ES-I3 (cell line): ENCODE measurements at regions not wholly inside any gene's neighbourhood (a gene's known extent, or its start where the extent isn't known, plus 50 kb on each side); places are given as distances from the start of the nearest gene placed in this dataset.

Experiments
- H3K36me3 ChIP-seq: 2 replicates; pipeline ENCODE4 v1.6.1; 2013; ENCODE audit warnings: mild to moderate bottlenecking, low read length, control low read depth, moderate library complexity; ENCODE audit not compliant: insufficient read depth
- H3K4me1 ChIP-seq: 2 replicates; pipeline ENCODE4 v1.6.1; 2013; ENCODE audit warnings: mild to moderate bottlenecking, control low read depth, low read length; ENCODE audit not compliant: insufficient read depth
- H3K9ac ChIP-seq: 2 replicates; pipeline ENCODE4 v1.6.1; 2013; ENCODE audit warnings: low read depth, mild to moderate bottlenecking, low read length, moderate library complexity
- H3K9me3 ChIP-seq: 2 replicates; pipeline ENCODE4 v1.6.1; 2013; ENCODE audit warnings: mild to moderate bottlenecking, low read length, moderate library complexity; ENCODE audit not compliant: control insufficient read depth, insufficient read depth

GRCh38 chr1:30258471-30258870, 464.9 kb downstream of the MATN1 start:
- H3K9me3 ChIP-seq = no peaks in the 10 kb centered on the region; the same call in 1 of the 2 replicates
- H3K36me3 ChIP-seq = no peaks in the 10 kb centered on the region
- H3K9ac ChIP-seq = no peak overlapping the region
- peaks cover 11% of the 10 kb centered on the region; the same call in 1 of the 2 replicates for H3K4me1 ChIP-seq

DNA sequence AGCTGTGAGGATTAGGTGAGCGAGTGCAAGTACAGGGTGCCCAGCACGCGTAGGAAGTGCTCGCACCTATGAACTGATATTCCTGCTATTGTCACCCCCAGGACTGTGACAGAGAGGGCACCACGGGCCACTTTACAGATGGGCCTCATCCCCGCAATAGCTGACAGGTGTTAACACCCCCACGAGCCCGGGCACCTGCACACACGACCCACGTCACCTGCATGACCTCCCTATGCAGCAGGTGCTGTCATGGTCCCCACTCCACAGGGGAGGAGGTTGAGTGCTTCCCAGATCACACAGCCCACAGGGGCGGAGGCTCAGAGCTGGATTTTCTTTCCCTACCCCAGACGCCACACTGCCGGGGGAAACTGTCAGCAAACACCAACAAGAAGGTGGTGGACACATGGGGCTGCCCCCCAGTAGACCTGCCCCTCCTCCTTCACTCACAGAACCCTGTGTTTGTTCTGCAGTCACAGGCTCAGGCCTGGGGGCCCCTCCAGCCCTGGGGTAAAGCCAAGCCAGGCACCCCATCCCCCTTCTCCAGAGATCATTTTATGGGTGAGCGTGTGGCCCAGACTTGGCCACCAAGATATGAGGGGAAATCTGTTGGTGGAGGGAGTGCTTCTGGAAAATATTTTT, 465.5 kb downstream of the MATN1 start:
- peaks cover 12% of the 10 kb centered on the region; the same call in 1 of the 2 replicates for H3K4me1 ChIP-seq
- no peak overlapping the region for H3K9ac ChIP-seq
- no peaks in the 10 kb centered on the region; the same call in 1 of the 2 replicates for H3K9me3 ChIP-seq
- H3K36me3 ChIP-seq = no peaks in the 10 kb centered on the region

- Histone ChIP-seq H3K4me1 (peaks cover 12% of the 10 kb centered on the region; the same call in 1 of the 2 replicates), H3K36me3 (no peaks in the 10 kb centered on the region), H3K9ac (no peak overlapping the region), H3K9me3 (no peaks in the 10 kb centered on the region; the same call in 1 of the 2 replicates)
These were observed 466.1 kb downstream of the MATN1 start for GRCh38 chr1:30257322-30257721.

- Histone ChIP-seq H3K9ac (no peak overlapping the region), H3K4me1 (peaks cover 12% of the 10 kb centered on the region; the same call in 1 of the 2 replicates), H3K9me3 (no peaks in the 10 kb centered on the region; the same call in 1 of the 2 replicates), H3K36me3 (no peaks in the 10 kb centered on the region)
These were observed 466.5 kb downstream of the MATN1 start for GRCh38 chr1:30256911-30257310.

DNA sequence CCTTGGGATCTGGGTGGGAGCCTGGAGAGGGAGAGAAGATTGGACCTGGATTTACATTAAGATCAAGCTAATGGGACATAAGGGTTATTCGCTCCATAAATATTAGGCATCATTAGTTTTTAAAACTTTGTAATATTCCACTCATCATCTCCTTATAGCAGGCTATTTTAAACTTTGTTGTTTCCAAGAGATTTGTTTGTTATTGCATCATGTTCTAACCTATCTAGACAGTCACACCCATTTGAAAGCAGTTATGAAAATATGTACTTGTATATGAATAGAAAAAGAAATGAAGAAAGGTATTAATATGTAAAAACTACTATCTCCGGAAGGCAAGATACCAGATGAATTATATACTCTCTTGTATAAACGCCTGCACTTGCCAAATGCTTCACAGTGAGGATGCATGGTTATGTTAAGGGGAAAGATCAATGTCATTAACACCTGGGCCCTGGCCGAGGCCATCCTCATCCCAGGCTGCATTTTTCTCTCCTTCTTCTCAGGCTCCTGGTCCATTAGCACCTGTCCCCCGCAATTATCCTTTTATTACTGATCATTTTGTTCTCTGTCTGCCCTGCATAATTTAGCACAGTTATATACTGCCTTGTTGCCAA, 468.2 kb downstream of the MATN1 start:
- Histone ChIP-seq H3K36me3 (no peaks in the 10 kb centered on the region), H3K9ac (no peak overlapping the region), H3K4me1 (peaks cover 12% of the 10 kb centered on the region), H3K9me3 (no peaks in the 10 kb centered on the region)

DNA sequence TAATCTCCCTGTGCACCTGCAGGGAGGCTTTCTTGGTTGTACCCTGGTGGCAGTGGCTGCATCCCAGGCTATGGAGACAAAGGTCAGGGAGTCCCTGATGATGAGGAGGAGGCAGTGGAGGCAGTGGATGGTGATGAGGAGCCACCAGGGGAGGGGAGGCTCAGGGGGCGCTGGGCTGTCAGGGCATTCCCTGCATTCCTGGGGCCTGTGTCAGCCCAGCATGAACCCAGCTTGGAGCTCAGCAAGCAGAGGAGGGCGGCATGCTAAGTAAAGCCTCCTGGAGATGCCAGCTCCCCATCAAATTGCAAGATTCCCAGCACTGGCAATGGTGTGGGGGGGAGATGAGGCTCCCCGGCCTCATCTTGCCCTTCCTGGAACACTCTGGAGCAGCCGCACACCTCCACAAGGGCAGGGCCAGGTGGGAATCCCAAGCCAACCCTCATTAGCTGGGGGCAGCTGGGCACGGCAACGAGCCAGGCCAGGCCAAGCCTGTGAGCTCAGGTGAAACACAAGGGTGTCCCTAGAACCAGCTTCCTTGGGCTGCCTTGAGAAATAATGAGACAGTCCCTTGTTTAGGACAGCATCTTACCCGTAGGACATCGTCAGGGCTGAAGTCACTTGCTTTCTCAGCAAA, 469.5 kb downstream of the MATN1 start:
- Histone ChIP-seq H3K36me3 (no peaks in the 10 kb centered on the region), H3K9ac (no peak overlapping the region), H3K4me1 (peaks cover 12% of the 10 kb centered on the region), H3K9me3 (no peaks in the 10 kb centered on the region)

DNA sequence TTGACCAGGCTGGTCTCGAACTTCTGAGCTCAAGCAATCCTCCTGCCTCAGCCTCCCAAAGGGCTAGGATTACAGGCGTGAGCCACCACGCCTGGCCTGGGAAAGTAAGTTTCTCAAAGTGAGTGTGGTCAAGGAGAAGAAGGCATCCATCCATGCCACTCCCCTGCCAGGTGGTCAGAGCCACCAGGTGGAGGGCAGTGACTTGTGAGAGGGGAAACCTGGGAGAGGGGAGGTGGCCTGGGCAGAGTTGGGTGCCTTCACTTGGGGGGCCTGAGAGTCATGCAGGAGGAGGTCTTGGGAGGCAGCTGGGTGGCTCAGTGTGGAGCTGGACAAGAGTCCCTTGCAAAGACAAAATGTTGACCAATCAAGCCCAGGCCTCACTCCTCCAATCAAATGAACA, 470.0 kb downstream of the MATN1 start:
- Histone ChIP-seq H3K4me1 (peaks cover 12% of the 10 kb centered on the region), H3K9ac (no peak overlapping the region), H3K9me3 (no peaks in the 10 kb centered on the region), H3K36me3 (no peaks in the 10 kb centered on the region)

GRCh38 chr1:30250984-30251850, 472.2 kb downstream of the MATN1 start:
- Histone ChIP-seq H3K9me3 (no peaks in the 10 kb centered on the region), H3K4me1 (peaks cover 12% of the 10 kb centered on the region), H3K36me3 (no peaks in the 10 kb centered on the region), H3K9ac (no peak overlapping the region)

GRCh38 chr1:30250338-30250983, 472.9 kb downstream of the MATN1 start:
- Histone ChIP-seq H3K36me3 (no peaks in the 10 kb centered on the region), H3K9me3 (no peaks in the 10 kb centered on the region), H3K9ac (no peak overlapping the region), H3K4me1 (peaks cover 12% of the 10 kb centered on the region)

GRCh38 chr1:30249446-30250337, 473.7 kb downstream of the MATN1 start:
- Histone ChIP-seq H3K9ac (no peak overlapping the region), H3K9me3 (no peaks in the 10 kb centered on the region), H3K36me3 (no peaks in the 10 kb centered on the region), H3K4me1 (peaks cover 12% of the 10 kb centered on the region)

DNA sequence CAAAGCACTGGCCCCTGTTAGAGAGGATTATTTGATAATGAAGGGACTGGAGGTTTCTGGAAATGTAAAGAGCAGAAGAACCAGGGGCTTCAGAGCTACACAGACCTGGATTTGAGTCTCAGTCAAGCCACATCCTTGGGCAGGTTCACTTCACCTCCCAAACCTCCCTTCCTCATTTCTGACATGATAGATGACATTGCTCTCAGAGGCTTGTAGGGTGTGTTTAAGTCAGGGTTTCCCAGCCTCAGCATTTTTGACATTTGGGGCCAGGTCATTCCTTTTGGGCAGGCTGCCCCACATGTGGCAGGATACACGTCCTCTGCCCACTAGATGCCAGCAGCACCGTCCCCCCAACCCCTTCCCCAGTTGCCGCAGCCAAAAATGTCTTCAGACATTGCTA, 474.6 kb downstream of the MATN1 start:
- Histone ChIP-seq H3K4me1 (peaks cover 3% of the 10 kb centered on the region), H3K9me3 (no peaks in the 10 kb centered on the region), H3K9ac (no peak overlapping the region), H3K36me3 (no peaks in the 10 kb centered on the region)

- Histone ChIP-seq H3K9me3 (no peaks in the 10 kb centered on the region), H3K9ac (no peak overlapping the region), H3K4me1 (peaks cover 3% of the 10 kb centered on the region; the same call in 1 of the 2 replicates), H3K36me3 (no peaks in the 10 kb centered on the region)
These were observed 475.0 kb downstream of the MATN1 start for GRCh38 chr1:30248373-30248772.

GRCh38 chr1:30244801-30245200, 478.6 kb downstream of the MATN1 start:
- Histone ChIP-seq H3K9ac (no peak overlapping the region), H3K4me1 (peaks cover 13% of the 10 kb centered on the region), H3K9me3 (no peaks in the 10 kb centered on the region), H3K36me3 (no peaks in the 10 kb centered on the region)
